H1 (cell line): ENCODE measurements at regions not wholly inside any gene's neighbourhood (a gene's known extent, or its start where the extent isn't known, plus 50 kb on each side); places are given as distances from the start of the nearest gene placed in this dataset.

Experiments used
- CBX8 ChIP-seq: fragments of 300-800, 300-1000 bp; sonication (generic); IDR thresholded peaks from 2 replicates; pipeline ENCODE4 v1.7.1; 2016; ENCODE audit warnings: low read depth, low read length, borderline replicate concordance
- PHF8 ChIP-seq: fragments of 200-600 bp; sonication (generic); conservative IDR thresholded peaks from 2 replicates; pipeline ENCODE4 v1.7.1; 2012; ENCODE audit warnings: low read depth, mild to moderate bottlenecking, inconsistent platforms, low read length, moderate library complexity
- SRF ChIP-seq: IDR thresholded peaks from 2 replicates; pipeline ENCODE4 v1.6.1; 2011; ENCODE audit warnings: mild to moderate bottlenecking, low read depth, low read length, moderate library complexity
- TF ChIP-seq, protein P1 (sequence below): IDR thresholded peaks from 2 replicates; pipeline ENCODE4 v1.6.1; 2012; ENCODE audit warnings: low read length, inconsistent platforms

DNA sequence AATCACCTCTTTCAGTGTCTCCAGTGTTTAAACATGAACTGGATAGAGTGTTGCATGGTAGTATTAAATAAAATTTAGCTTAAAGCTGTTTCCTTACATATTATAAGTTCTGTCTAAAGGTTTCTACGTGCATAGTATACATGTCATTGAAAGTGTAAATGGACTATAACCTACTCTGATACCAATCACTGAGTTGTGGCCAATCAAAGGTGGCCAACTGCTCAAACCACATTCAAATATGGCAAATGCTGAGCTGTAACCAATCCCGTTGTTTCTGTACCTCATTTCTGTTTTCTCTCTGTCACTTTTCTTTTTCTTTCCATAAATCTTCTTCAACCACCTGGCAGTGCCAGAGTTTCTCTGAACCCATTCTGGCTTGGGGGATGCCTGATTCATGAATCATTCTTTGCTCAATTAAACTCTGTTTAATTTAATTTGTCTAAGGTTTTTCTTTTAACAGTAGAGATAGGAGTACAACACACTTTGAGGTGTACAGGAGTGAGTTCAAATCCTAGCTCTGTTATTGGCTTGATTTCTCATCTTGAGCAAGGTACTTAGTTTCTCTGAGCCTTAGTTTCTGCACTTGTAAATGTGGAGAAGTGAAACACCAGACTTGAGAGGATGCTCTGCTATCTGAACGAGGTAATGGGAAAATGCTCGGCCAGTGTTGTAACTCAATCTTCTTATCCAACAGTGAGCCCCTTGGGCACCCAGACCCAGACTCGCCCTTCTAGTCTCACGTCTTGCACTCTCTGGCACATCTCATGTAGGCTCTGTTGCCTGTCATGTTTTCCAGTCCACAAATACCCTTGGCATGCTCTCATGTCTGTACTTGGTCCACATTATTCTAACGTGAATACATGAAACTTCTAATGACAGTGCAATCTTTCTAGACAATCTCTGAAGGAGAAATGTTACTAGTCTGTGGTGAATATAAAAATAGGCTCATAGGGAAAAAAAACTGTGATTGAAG is 228.0 kb downstream of the PIK3C3 start (continued):
- TF ChIP-seq, protein P1, sequence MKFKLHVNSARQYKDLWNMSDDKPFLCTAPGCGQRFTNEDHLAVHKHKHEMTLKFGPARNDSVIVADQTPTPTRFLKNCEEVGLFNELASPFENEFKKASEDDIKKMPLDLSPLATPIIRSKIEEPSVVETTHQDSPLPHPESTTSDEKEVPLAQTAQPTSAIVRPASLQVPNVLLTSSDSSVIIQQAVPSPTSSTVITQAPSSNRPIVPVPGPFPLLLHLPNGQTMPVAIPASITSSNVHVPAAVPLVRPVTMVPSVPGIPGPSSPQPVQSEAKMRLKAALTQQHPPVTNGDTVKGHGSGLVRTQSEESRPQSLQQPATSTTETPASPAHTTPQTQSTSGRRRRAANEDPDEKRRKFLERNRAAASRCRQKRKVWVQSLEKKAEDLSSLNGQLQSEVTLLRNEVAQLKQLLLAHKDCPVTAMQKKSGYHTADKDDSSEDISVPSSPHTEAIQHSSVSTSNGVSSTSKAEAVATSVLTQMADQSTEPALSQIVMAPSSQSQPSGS, result no peak
- TF ChIP-seq PHF8 (no peak), SRF (no peak), CBX8 (no peak)
